Activated CD4-positive, alpha-beta memory T cell treated with anti-CD3 and anti-CD28 coated beads for 36 hours (primary cell): ENCODE measurements at regions not wholly inside any gene's neighbourhood (a gene's known extent, or its start where the extent isn't known, plus 50 kb on each side); places are given as distances from the start of the nearest gene placed in this dataset.
"Not testable (repeated sequence)": the region's sequence is repeated elsewhere in the genome, so short reads cannot be mapped to it uniquely, and the experiment has no call there.

Experiments
- CTCF ChIA-PET: fragments of 350-600 bp; sonication (Branson Sonifier 250); formaldehyde crosslinking; loops from one replicate; lab custom pipeline; 2021; ENCODE audit warnings: antibody characterized with exemption, inconsistent platforms; lab: Charles Lee
- POLR2A ChIA-PET: fragments of 350-600 bp; sonication (Branson Sonifier 250); formaldehyde crosslinking; loops from one replicate; lab custom pipeline; 2021; ENCODE audit warnings: antibody characterized with exemption; lab: Charles Lee
- DNase-seq: peaks from one replicate; pipeline ENCODE4 v3.0.0-alpha.2; 2020
- H3K27ac Mint-ChIP-seq: one replicate; pipeline ENCODE4 v1.8.0; 2021; ENCODE audit warnings: mixed read lengths
- H3K27me3 Mint-ChIP-seq: one replicate; pipeline ENCODE4 v1.8.0; 2021; ENCODE audit warnings: mixed read lengths
- H3K36me3 Mint-ChIP-seq: one replicate; pipeline ENCODE4 v1.8.0; 2021; ENCODE audit warnings: mixed read lengths
- H3K4me1 Mint-ChIP-seq: one replicate; pipeline ENCODE4 v1.8.0; 2021; ENCODE audit warnings: low read depth, mixed read lengths
- H3K4me3 Mint-ChIP-seq: one replicate; pipeline ENCODE4 v1.8.0; 2021; ENCODE audit warnings: mild to moderate bottlenecking, mixed read lengths
- H3K9me3 Mint-ChIP-seq: one replicate; pipeline ENCODE4 v1.8.0; 2021; ENCODE audit warnings: mixed read lengths
- intact Hi-C: fragments of 100-400 bp; cut with micrococcal nuclease; formaldehyde crosslinking; loops from one replicate; pipeline ENCODE4 v1.15.1; 2023

GRCh38 chr16:29321585-29321984, 84.9 kb downstream of the NPIPB11 start:
- H3K9me3 Mint-ChIP-seq, result no peaks in the 10 kb centered on the region
- DNase-seq, result no peak
- ChIA-PET POLR2A (no interaction called here), CTCF (no interaction called here)
- H3K4me1 Mint-ChIP-seq, result peaks cover 3% of the 10 kb centered on the region
- no peaks in the 10 kb centered on the region for H3K27me3 Mint-ChIP-seq
- H3K36me3 Mint-ChIP-seq, result no peaks in the 10 kb centered on the region
- H3K4me3 Mint-ChIP-seq, result no peak overlapping the region
- intact Hi-C loops, result no loop called here
- H3K27ac Mint-ChIP-seq, result no peak overlapping the region

DNA sequence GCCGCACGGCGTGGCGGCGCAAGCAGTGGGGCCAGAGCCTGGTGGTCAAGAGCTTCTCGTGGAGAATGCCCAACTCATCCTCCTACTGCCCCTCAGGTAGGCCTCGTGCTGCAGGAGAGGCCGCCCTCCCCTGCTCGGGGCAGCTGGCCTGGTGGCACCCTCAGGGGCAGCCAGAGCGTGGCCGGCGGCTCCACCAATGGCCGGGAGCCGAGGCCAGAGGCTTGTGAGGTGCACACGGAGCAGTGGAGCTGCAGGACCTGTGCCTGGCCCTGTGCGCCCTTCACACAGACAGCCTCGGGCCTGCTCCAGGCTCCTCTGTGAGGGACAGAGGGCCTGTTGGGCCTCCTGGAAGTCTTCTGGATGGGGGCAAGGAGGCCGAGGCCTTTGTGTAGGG, 85.5 kb downstream of the NPIPB11 start:
- intact Hi-C loops, result no loop called here
- DNase-seq, result no peak
- Mint-ChIP-seq H3K27ac (no peak overlapping the region), H3K9me3 (no peaks in the 10 kb centered on the region), H3K4me3 (no peak overlapping the region), H3K36me3 (no peaks in the 10 kb centered on the region), H3K4me1 (peaks cover 3% of the 10 kb centered on the region), H3K27me3 (no peaks in the 10 kb centered on the region)
- ChIA-PET POLR2A (no interaction called here), CTCF (no interaction called here)

DNA sequence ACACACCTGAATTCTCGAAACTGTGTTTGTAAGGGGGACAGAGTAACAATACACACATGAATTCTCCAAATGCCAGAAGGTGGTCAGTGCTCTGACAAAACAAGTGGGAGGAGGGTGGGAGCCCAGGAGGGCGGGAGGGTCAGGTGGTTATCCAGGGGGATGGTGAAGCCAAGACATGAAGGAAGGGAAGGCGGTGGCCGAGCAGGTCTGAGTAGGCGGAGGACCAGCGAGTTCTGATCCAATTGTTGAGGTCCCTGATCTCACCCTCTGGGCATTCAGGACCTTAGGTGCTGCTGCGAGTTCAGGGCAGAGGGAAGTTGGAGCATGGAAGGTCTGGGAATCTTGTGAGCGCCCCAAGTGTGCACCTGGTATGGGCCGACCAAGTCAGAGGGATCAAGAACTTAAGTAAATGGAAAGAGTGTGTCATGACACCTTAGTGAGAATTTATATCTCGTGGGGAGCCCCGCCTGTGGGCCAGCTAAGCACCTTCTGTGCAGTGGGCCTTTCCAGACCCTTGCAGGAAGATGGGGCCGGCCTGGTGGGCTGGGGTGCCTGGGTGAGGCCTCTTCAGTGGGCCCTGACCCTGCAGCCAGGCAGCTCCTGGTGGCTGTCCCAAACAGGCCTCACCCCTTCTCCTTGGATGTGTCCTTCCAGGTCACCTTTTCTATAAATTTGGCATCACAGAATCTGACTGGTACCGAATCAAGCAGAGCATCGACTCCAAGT, 86.1 kb downstream of the NPIPB11 start:
- no peaks in the 10 kb centered on the region for H3K36me3 Mint-ChIP-seq
- ChIA-PET POLR2A (no interaction called here), CTCF (no interaction called here)
- H3K27me3 Mint-ChIP-seq, result no peaks in the 10 kb centered on the region
- H3K4me3 Mint-ChIP-seq, result no peak overlapping the region
- DNase-seq, result no peak
- H3K9me3 Mint-ChIP-seq, result no peaks in the 10 kb centered on the region
- H3K27ac Mint-ChIP-seq, result no peak overlapping the region
- H3K4me1 Mint-ChIP-seq, result peaks cover 3% of the 10 kb centered on the region
- intact Hi-C loops, result no loop called here

GRCh38 chr16:29319726-29320125, 86.8 kb downstream of the NPIPB11 start:
- no peaks in the 10 kb centered on the region for H3K36me3 Mint-ChIP-seq
- POLR2A ChIA-PET, result no interaction called here
- H3K9me3 Mint-ChIP-seq, result no peaks in the 10 kb centered on the region
- no peak for DNase-seq
- CTCF ChIA-PET, result no interaction called here
- no peak overlapping the region for H3K4me3 Mint-ChIP-seq
- peaks cover 3% of the 10 kb centered on the region for H3K4me1 Mint-ChIP-seq
- no peak overlapping the region for H3K27ac Mint-ChIP-seq
- intact Hi-C loops, result no loop called here
- no peaks in the 10 kb centered on the region for H3K27me3 Mint-ChIP-seq

GRCh38 chr16:29318561-29318968, 87.9 kb downstream of the NPIPB11 start:
- H3K4me3 Mint-ChIP-seq, H3K27ac Mint-ChIP-seq, H3K4me1 Mint-ChIP-seq, H3K36me3 Mint-ChIP-seq, intact Hi-C loops, CTCF ChIA-PET, H3K9me3 Mint-ChIP-seq, H3K27me3 Mint-ChIP-seq, POLR2A ChIA-PET: not testable (repeated sequence)
- DNase-seq, result peak; percentile 38

DNA sequence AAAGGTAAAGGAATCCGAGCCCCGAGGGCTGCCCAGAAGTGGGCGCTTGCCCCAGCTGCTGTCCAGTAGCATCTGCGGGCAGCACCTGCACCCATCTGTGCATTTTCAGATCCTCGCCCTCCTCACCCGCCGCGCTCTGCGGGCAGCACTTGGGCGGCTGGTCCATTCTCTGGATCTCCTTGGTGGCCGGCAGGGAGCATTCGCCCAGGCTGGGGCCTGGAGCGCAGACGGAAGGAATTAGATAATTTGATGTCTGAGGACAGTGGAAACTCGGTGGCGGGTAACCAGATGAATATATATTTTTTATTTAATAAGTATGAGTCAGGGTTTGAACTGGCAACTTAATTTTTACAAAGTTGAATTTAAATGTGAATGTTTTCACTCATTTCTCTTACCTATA, 88.5 kb downstream of the NPIPB11 start:
- Mint-ChIP-seq H3K27me3 (no peaks in the 10 kb centered on the region), H3K27ac (no peak overlapping the region), H3K4me3 (no peak overlapping the region), H3K4me1 (peaks cover 3% of the 10 kb centered on the region), H3K9me3 (no peaks in the 10 kb centered on the region), H3K36me3 (no peaks in the 10 kb centered on the region)
- no peak for DNase-seq
- intact Hi-C loops, result no loop called here
- POLR2A ChIA-PET, result no interaction called here
- CTCF ChIA-PET, result no interaction called here

DNA sequence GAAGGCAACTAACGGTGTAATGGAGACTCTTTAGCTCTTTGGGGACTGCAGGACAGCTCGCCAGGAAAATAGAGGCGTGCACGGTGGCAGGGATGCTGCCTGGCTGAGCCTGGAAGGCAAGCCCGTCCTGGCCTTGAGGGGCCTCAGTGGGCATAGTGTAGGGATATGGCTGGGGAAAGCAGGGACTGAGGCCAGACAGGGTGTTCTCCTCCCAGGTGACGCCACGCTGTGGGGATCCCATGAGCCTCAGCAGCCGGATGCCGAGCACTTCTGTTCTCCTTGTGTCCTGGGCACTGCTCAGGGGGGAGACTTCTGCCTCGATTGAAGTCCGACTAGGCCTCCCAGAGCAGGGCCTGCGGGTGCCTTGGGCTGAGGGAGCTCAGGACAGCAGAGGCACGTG, 89.2 kb downstream of the NPIPB11 start:
- CTCF ChIA-PET, result no interaction called here

GRCh38 chr16:29316761-29317183, 89.7 kb downstream of the NPIPB11 start:
- H3K27me3 Mint-ChIP-seq, result no peaks in the 10 kb centered on the region
- no peaks in the 10 kb centered on the region for H3K36me3 Mint-ChIP-seq
- peaks cover 3% of the 10 kb centered on the region for H3K4me1 Mint-ChIP-seq
- H3K4me3 Mint-ChIP-seq, result no peak overlapping the region
- ChIA-PET POLR2A (no interaction called here), CTCF (no interaction called here)
- no peak overlapping the region for H3K27ac Mint-ChIP-seq
- DNase-seq, result peak; percentile 12
- no peaks in the 10 kb centered on the region for H3K9me3 Mint-ChIP-seq
- intact Hi-C loops, result no loop called here

More for the DNA sequence above, 89.2 kb downstream of the NPIPB11 start:
- POLR2A ChIA-PET, result no interaction called here
- no peaks in the 10 kb centered on the region for H3K36me3 Mint-ChIP-seq
- intact Hi-C loops, result no loop called here
- H3K27ac Mint-ChIP-seq, result no peak overlapping the region
- no peak for DNase-seq
- H3K4me3 Mint-ChIP-seq, result no peak overlapping the region
- no peaks in the 10 kb centered on the region for H3K27me3 Mint-ChIP-seq
- peaks cover 3% of the 10 kb centered on the region for H3K4me1 Mint-ChIP-seq
- no peaks in the 10 kb centered on the region for H3K9me3 Mint-ChIP-seq

DNA sequence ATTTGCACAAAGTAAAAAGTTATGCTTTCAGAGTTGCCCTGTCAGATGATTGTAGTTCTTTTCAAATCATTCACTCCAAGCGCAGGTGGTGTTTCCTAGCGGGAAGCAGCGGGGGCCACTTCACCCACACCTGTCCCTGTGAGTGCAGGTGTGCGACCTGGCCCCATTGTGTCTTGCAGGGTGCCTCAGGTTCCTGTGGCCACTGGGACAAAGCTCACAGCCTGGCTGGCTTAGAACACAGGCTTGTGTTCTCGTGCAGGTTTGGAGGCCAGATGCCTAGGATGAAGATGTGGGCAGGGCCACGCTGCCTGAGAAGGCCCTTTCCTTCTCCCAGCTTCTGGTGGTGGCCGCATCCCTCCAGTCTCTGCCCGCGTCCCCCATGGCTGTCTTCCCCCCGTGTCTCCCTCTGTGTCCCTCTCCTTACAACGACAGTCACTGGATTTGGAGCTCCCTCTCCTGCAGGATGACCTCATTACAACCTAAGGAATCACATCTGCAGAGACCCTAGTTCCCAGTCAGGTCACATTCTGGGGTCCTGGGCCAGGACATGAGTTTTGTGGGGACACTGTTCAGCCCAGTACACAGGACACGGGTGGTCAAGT, 90.5 kb downstream of the NPIPB11 start:
- ChIA-PET POLR2A (no interaction called here), CTCF (no interaction called here)
- DNase-seq, result no peak
- no peaks in the 10 kb centered on the region for H3K9me3 Mint-ChIP-seq
- H3K4me1 Mint-ChIP-seq, result peaks cover 3% of the 10 kb centered on the region
- H3K27ac Mint-ChIP-seq, result no peak overlapping the region
- intact Hi-C loops, result no loop called here
- no peaks in the 10 kb centered on the region for H3K27me3 Mint-ChIP-seq
- H3K36me3 Mint-ChIP-seq, result no peaks in the 10 kb centered on the region
- no peak overlapping the region for H3K4me3 Mint-ChIP-seq

GRCh38 chr16:29315046-29315445, 91.5 kb downstream of the NPIPB11 start:
- Mint-ChIP-seq H3K4me1 (peaks cover 3% of the 10 kb centered on the region), H3K4me3 (no peak overlapping the region), H3K27me3 (no peaks in the 10 kb centered on the region), H3K36me3 (no peaks in the 10 kb centered on the region), H3K27ac (no peak overlapping the region), H3K9me3 (no peaks in the 10 kb centered on the region)
- DNase-seq, result no peak
- intact Hi-C loops, result no loop called here
- POLR2A ChIA-PET, result no interaction called here
- CTCF ChIA-PET, result no interaction called here

- no peaks in the 10 kb centered on the region for H3K9me3 Mint-ChIP-seq
- no peak for DNase-seq
- intact Hi-C loops, result no loop called here
- CTCF ChIA-PET, result no interaction called here
- POLR2A ChIA-PET, result no interaction called here
- H3K4me1 Mint-ChIP-seq, result peaks cover 3% of the 10 kb centered on the region
- no peak overlapping the region for H3K4me3 Mint-ChIP-seq
- no peaks in the 10 kb centered on the region for H3K36me3 Mint-ChIP-seq
- H3K27me3 Mint-ChIP-seq, result no peaks in the 10 kb centered on the region
- H3K27ac Mint-ChIP-seq, result no peak overlapping the region
Observed at GRCh38 chr16:29314292-29314934, 92.1 kb downstream of the NPIPB11 start.

DNA sequence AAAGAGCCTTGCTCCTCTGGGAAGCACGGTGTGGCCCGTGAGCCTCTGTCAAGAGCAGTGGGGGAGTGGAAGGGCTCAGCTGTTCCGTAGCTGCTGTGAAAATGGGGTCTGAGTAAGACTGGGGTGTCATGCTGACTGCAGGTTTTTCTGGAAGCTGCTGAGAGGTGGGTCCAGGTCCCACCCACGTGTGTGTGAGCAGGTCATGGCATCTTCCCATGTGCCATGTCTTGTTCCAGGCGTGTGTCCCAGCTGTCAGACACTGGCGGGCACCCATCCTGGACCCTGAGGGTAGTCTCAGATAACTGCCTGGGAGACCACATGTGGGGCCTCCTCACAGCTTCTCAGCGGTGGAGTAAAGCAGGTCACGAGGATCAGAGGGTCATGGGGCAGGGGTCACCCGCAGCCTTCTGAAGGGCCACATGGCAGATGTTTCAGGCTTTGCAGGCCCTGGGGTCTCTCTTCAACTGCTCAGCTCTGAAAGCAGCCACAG, 92.9 kb downstream of the NPIPB11 start:
- H3K4me1 Mint-ChIP-seq, result peaks cover 3% of the 10 kb centered on the region
- no peaks in the 10 kb centered on the region for H3K36me3 Mint-ChIP-seq
- no peaks in the 10 kb centered on the region for H3K27me3 Mint-ChIP-seq
- no peak overlapping the region for H3K27ac Mint-ChIP-seq
- DNase-seq, result no peak
- POLR2A ChIA-PET, result no interaction called here
- CTCF ChIA-PET, result no interaction called here
- intact Hi-C loops, result no loop called here
- H3K4me3 Mint-ChIP-seq, result no peak overlapping the region
- H3K9me3 Mint-ChIP-seq, result no peaks in the 10 kb centered on the region
